ENCODE measurements at regions not wholly inside any gene's neighbourhood (a gene's known extent, or its start where the extent isn't known, plus 50 kb on each side); places are given as distances from the start of the nearest gene placed in this dataset.
"Not testable (repeated sequence)": the region's sequence is repeated elsewhere in the genome, so short reads cannot be mapped to it uniquely, and the experiment has no call there.

- no peak for ATAC-seq
These were observed 62.4 kb downstream of the CLDN17 start for GRCh38 chr21:30104241-30104640.

- no peak for ATAC-seq
These were observed 63.7 kb downstream of the CLDN17 start for GRCh38 chr21:30102871-30103270.

- ATAC-seq, result no peak
These were observed 64.6 kb downstream of the CLDN17 start for GRCh38 chr21:30101967-30102366.

- no peak for ATAC-seq
These were observed 68.8 kb downstream of the CLDN17 start for GRCh38 chr21:30097791-30098190.

GRCh38 chr21:30083225-30083945, 83.2 kb downstream of the CLDN17 start:
- ATAC-seq, result no peak

GRCh38 chr21:30081506-30081905, 85.1 kb downstream of the CLDN17 start:
- peak; percentile 48 for ATAC-seq

GRCh38 chr21:30072496-30072895, 94.1 kb downstream of the CLDN17 start:
- ATAC-seq, result peak; percentile 87

GRCh38 chr21:30058928-30059327, 107.7 kb downstream of the CLDN17 start:
- no peak for ATAC-seq

GRCh38 chr21:30057108-30057507, 109.5 kb downstream of the CLDN17 start:
- no peak for ATAC-seq

GRCh38 chr21:30048570-30048969, 108.8 kb upstream of the GRIK1 start:
- no peak for ATAC-seq

- no peak for ATAC-seq
These were observed 104.8 kb upstream of the GRIK1 start for GRCh38 chr21:30044447-30045064.

- ATAC-seq, result no peak
These were observed 102.6 kb upstream of the GRIK1 start for GRCh38 chr21:30042443-30042842.

- no peak for ATAC-seq
These were observed 93.6 kb upstream of the GRIK1 start for GRCh38 chr21:30033441-30033840.

GRCh38 chr21:30030416-30030815, 90.6 kb upstream of the GRIK1 start:
- ATAC-seq, result no peak

GRCh38 chr21:30028537-30028936, 88.7 kb upstream of the GRIK1 start:
- no peak for ATAC-seq

GRCh38 chr21:30027986-30028385, 88.2 kb upstream of the GRIK1 start:
- ATAC-seq, result no peak

- not testable (repeated sequence) for ATAC-seq
These were observed 83.3 kb upstream of the GRIK1 start for GRCh38 chr21:30023056-30023455.

- ATAC-seq, result no peak
These were observed 75.1 kb upstream of the GRIK1 start for GRCh38 chr21:30014886-30015285.

- no peak for ATAC-seq
These were observed 51.8 kb upstream of the GRIK1 start for GRCh38 chr21:29991624-29992023.

- ATAC-seq, result no peak
These were observed 49.9 kb upstream of the GRIK1 start for GRCh38 chr21:29989634-29990234.
